NB4 (cell line): ENCODE measurements at regions not wholly inside any gene's neighbourhood (a gene's known extent, or its start where the extent isn't known, plus 50 kb on each side); places are given as distances from the start of the nearest gene placed in this dataset.

Experiments
- DNase-seq: peaks from one replicate; pipeline ENCODE4 v3.0.0; 2010; ENCODE audit warnings: low read depth
- H3K4me3 ChIP-seq: one replicate; pipeline ENCODE4 v1.5.1; 2011; ENCODE audit warnings: mild to moderate bottlenecking, low read depth, low read length, moderate library complexity
- CTCF ChIP-seq: IDR thresholded peaks from one replicate; pipeline ENCODE4 v1.5.1; 2012; ENCODE audit warnings: low read depth, low read length
- MAX ChIP-seq: IDR thresholded peaks from 2 replicates; pipeline ENCODE4 v1.6.1; 2011; ENCODE audit warnings: low read depth, low read length
- MYC ChIP-seq: IDR thresholded peaks from 2 replicates; pipeline ENCODE4 v1.6.1; 2011; ENCODE audit warnings: low read depth, low read length
- POLR2A ChIP-seq: IDR thresholded peaks from 2 replicates; pipeline ENCODE4 v1.6.1; 2011; ENCODE audit warnings: mild to moderate bottlenecking; ENCODE audit not compliant: insufficient read length; ENCODE audit errors: extremely low read depth

- H3K4me3 ChIP-seq, result no peak overlapping the region
- no peak for DNase-seq
- no peak for TF ChIP-seq CTCF
- no peak for TF ChIP-seq MYC
- TF ChIP-seq POLR2A, result no peak
- no peak for TF ChIP-seq MAX
Observed at GRCh38 chr3:61497463-61497862, 63.9 kb upstream of the PTPRG start.

- DNase-seq, result no peak
- no peak for TF ChIP-seq CTCF
- TF ChIP-seq MYC, result no peak
- no peak for TF ChIP-seq MAX
- no peak for TF ChIP-seq POLR2A
- H3K4me3 ChIP-seq, result no peak overlapping the region
Observed at GRCh38 chr3:61505197-61505596, 56.2 kb upstream of the PTPRG start.

GRCh38 chr3:61507946-61508345, 53.4 kb upstream of the PTPRG start:
- H3K4me3 ChIP-seq, result no peak overlapping the region
- TF ChIP-seq POLR2A, result no peak
- DNase-seq, result no peak
